Right atrium auricular region (tissue), 2 donors: ENCODE measurements at regions not wholly inside any gene's neighbourhood (a gene's known extent, or its start where the extent isn't known, plus 50 kb on each side); places are given as distances from the start of the nearest gene placed in this dataset.
A peak's percentile ranks its signal among the peaks of the same experiment; 100 is the strongest.

ENCODE experiments used
- DNase-seq: peaks from one replicate; pipeline ENCODE4 v3.0.0-alpha.2; 2019; ENCODE audit warnings: low spot score
- H3K27ac ChIP-seq, 2 donors: fragments of 200-600 bp; sonication (generic); 1 replicate in 1 of 2; 2 replicates in 1 of 2; pipeline ENCODE4 v1.5.1; 2016 to 2019
- H3K27me3 ChIP-seq, 2 donors: fragments of 200-600 bp; sonication (generic); one replicate each; pipeline versions ENCODE4 v1.5.1 to v1.6.0; 2017 to 2019
- H3K36me3 ChIP-seq: fragments of 200-600 bp; sonication (generic); one replicate; pipeline ENCODE4 v1.5.1; 2016
- H3K4me1 ChIP-seq, 2 donors: fragments of 200-600 bp; sonication (generic); one replicate each; pipeline versions ENCODE4 v1.5.1 to v1.6.0; 2017 to 2019
- H3K4me3 ChIP-seq, 2 donors: fragments of 200-600 bp; sonication (generic); 1 replicate in 1 of 2; 2 replicates in 1 of 2; pipeline ENCODE4 v1.5.1; 2017 to 2019; ENCODE audit warnings: mild to moderate bottlenecking in 1 of 2, moderate library complexity in 1 of 2
- H3K9me3 ChIP-seq, 2 donors: fragments of 200-600 bp; sonication (generic); one replicate each; pipeline ENCODE4 v1.5.1; 2019
- CTCF ChIP-seq, 2 donors: fragments of 200-600 bp; sonication (generic); IDR thresholded peaks; one replicate each; pipeline ENCODE4 v1.5.1; 2019; ENCODE audit warnings: antibody characterized with exemption in 2 of 2

GRCh38 chr6:167671977-167672687 is 154.6 kb upstream of the AFDN start:
- Histone ChIP-seq H3K9me3 (no peaks in the 10 kb centered on the region), H3K4me3 (no peak overlapping the region), H3K4me1 (peaks cover 0 to 34% of the 10 kb centered on the region in 2 donors), H3K36me3 (no peaks in the 10 kb centered on the region), H3K27ac (no peak overlapping the region), H3K27me3 (no peaks in the 10 kb centered on the region)
- no peak for TF ChIP-seq CTCF (IDR thresholded peaks at IDR 0.05)
- DNase-seq = no peak

- H3K4me1 ChIP-seq = peaks cover 0 to 40% of the 10 kb centered on the region in 2 donors
- no peak overlapping the region for H3K4me3 ChIP-seq
- TF ChIP-seq CTCF (IDR thresholded peaks at IDR 0.05) = no peak
- no peaks in the 10 kb centered on the region for H3K36me3 ChIP-seq
- H3K27me3 ChIP-seq = no peaks in the 10 kb centered on the region
- no peak overlapping the region for H3K27ac ChIP-seq
- H3K9me3 ChIP-seq = no peaks in the 10 kb centered on the region
- no peak for DNase-seq
These were observed 154.0 kb upstream of the AFDN start for GRCh38 chr6:167672738-167673137.

- no peak for TF ChIP-seq CTCF (IDR thresholded peaks at IDR 0.05)
- Histone ChIP-seq H3K36me3 (no peaks in the 10 kb centered on the region), H3K27me3 (no peaks in the 10 kb centered on the region), H3K4me1 (peaks cover 0 to 46% of the 10 kb centered on the region in 2 donors), H3K4me3 (no peak overlapping the region), H3K9me3 (no peaks in the 10 kb centered on the region), H3K27ac (no peak overlapping the region)
- no peak for DNase-seq
These were observed 152.8 kb upstream of the AFDN start for GRCh38 chr6:167673946-167674345.

- peaks cover 0 to 47% of the 10 kb centered on the region in 2 donors for H3K4me1 ChIP-seq
- no peak overlapping the region for H3K27ac ChIP-seq
These were observed 152.2 kb upstream of the AFDN start for GRCh38 chr6:167674486-167674885.

GRCh38 chr6:167676000-167676665 is 150.6 kb upstream of the AFDN start:
- Histone ChIP-seq H3K9me3 (no peaks in the 10 kb centered on the region), H3K4me3 (no peak overlapping the region), H3K36me3 (no peaks in the 10 kb centered on the region), H3K27ac (peak overlapping the region in 1 of 2 donors; percentile 36), H3K4me1 (peaks cover 0 to 42% of the 10 kb centered on the region in 2 donors), H3K27me3 (no peaks in the 10 kb centered on the region)
- TF ChIP-seq CTCF (IDR thresholded peaks at IDR 0.05) = no peak
- DNase-seq = no peak

More at GRCh38 chr6:167674486-167674885, 152.2 kb upstream of the AFDN start:
- no peak for DNase-seq
- Histone ChIP-seq H3K9me3 (no peaks in the 10 kb centered on the region), H3K27me3 (no peaks in the 10 kb centered on the region), H3K36me3 (no peaks in the 10 kb centered on the region), H3K4me3 (no peak overlapping the region)
- no peak for TF ChIP-seq CTCF (IDR thresholded peaks at IDR 0.05)
